Muscle layer of colon (tissue), 2 donors: ENCODE measurements at regions not wholly inside any gene's neighbourhood (a gene's known extent, or its start where the extent isn't known, plus 50 kb on each side); places are given as distances from the start of the nearest gene placed in this dataset.

Experiments
- H3K27ac ChIP-seq: one replicate; pipeline ENCODE4 v1.7.0; 2013; ENCODE audit warnings: low read depth, mild to moderate bottlenecking, low read length, moderate library complexity
- H3K27me3 ChIP-seq, 2 donors: one replicate each; pipeline ENCODE4 v1.7.0; 2013; ENCODE audit warnings: low read length in 2 of 2, mild to moderate bottlenecking in 2 of 2; ENCODE audit not compliant: insufficient read depth in 2 of 2, control insufficient read depth in 1 of 2
- H3K36me3 ChIP-seq: one replicate; pipeline ENCODE4 v1.7.0; 2013; ENCODE audit warnings: mild to moderate bottlenecking, low read length; ENCODE audit not compliant: insufficient read depth
- H3K4me1 ChIP-seq: one replicate; pipeline ENCODE4 v1.7.0; 2013; ENCODE audit warnings: mild to moderate bottlenecking, low read length; ENCODE audit not compliant: insufficient read depth
- H3K4me3 ChIP-seq, 2 donors: one replicate each; pipeline ENCODE4 v1.7.0; 2013; ENCODE audit warnings: low read length in 2 of 2, low read depth in 1 of 2, mild to moderate bottlenecking in 1 of 2, moderate library complexity in 1 of 2
- H3K9ac ChIP-seq: one replicate; pipeline ENCODE4 v1.7.0; 2013; ENCODE audit warnings: low read length
- H3K9me3 ChIP-seq: one replicate; pipeline ENCODE4 v1.7.0; 2013; ENCODE audit warnings: mild to moderate bottlenecking, low read length
- donor health status: abdominal sarcoma.
- donor health status: Adenocarcinoma of cecum.

DNA sequence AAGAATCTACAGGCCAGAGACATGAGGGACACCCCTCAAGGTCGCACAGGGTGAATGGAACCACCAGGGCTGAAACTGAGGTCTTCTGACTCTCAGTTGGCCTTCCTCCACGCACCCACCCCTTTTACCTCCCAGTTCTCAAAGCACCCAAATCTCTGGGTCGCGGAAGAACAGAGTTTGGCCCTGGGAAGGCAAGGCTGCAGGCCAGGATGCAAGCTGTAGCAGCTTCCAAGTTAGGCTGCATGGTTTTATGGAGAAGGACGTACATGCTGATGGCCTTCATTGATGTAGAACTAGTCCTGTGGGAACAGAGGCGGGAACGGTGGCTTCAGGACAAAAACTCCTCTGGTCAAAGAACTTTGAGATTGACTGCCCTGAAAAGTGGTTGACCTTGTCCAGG is 143.5 kb upstream of the B3GAT1 start:
- Histone ChIP-seq H3K27me3 (no peaks in the 10 kb centered on the region), H3K4me3 (no peak overlapping the region), H3K9ac (no peak overlapping the region), H3K4me1 (no peaks in the 10 kb centered on the region), H3K36me3 (no peaks in the 10 kb centered on the region), H3K9me3 (no peaks in the 10 kb centered on the region), H3K27ac (no peak overlapping the region)

- H3K4me3 ChIP-seq = no peak overlapping the region
- no peaks in the 10 kb centered on the region for H3K9me3 ChIP-seq
- H3K36me3 ChIP-seq = no peaks in the 10 kb centered on the region
- H3K4me1 ChIP-seq = no peaks in the 10 kb centered on the region
- H3K27ac ChIP-seq = no peak overlapping the region
- no peaks in the 10 kb centered on the region for H3K27me3 ChIP-seq
- H3K9ac ChIP-seq = no peak overlapping the region
Observed at GRCh38 chr11:134554861-134555260, 142.8 kb upstream of the B3GAT1 start.

- no peaks in the 10 kb centered on the region for H3K27me3 ChIP-seq
- H3K4me1 ChIP-seq = no peaks in the 10 kb centered on the region
- H3K4me3 ChIP-seq = no peak overlapping the region
- H3K27ac ChIP-seq = no peak overlapping the region
- no peaks in the 10 kb centered on the region for H3K9me3 ChIP-seq
- H3K36me3 ChIP-seq = no peaks in the 10 kb centered on the region
- no peak overlapping the region for H3K9ac ChIP-seq
Observed at GRCh38 chr11:134554106-134554505, 142.1 kb upstream of the B3GAT1 start.

DNA sequence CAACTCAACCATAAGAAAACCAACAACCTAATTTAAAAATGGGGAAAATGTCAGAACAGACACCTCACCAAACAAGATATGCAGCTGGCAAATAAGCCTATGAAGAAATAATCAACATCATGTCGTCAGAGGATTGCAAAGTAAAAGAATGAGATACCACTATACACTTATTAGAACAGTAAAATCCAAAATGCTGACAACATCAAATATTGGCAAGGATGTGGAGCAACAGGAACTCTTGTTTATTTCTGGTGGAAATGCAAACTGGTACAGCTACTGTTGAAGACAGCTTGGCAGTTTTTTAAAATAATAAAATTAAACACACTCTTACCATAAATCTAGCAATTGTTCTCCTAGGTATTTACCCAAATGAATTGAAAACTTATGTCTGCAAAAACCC is 140.7 kb upstream of the B3GAT1 start:
- Histone ChIP-seq H3K27ac (no peak overlapping the region), H3K9ac (no peak overlapping the region), H3K27me3 (no peaks in the 10 kb centered on the region), H3K36me3 (no peaks in the 10 kb centered on the region), H3K9me3 (no peaks in the 10 kb centered on the region), H3K4me1 (no peaks in the 10 kb centered on the region), H3K4me3 (no peak overlapping the region)

- Histone ChIP-seq H3K4me3 (no peak overlapping the region), H3K9me3 (no peaks in the 10 kb centered on the region), H3K27ac (no peak overlapping the region), H3K27me3 (no peaks in the 10 kb centered on the region), H3K9ac (no peak overlapping the region), H3K36me3 (no peaks in the 10 kb centered on the region), H3K4me1 (no peaks in the 10 kb centered on the region)
Observed at GRCh38 chr11:134545521-134545920, 133.5 kb upstream of the B3GAT1 start.

- no peaks in the 10 kb centered on the region for H3K27me3 ChIP-seq
- no peaks in the 10 kb centered on the region for H3K4me1 ChIP-seq
Observed at GRCh38 chr11:134544095-134544815, 132.2 kb upstream of the B3GAT1 start.

DNA sequence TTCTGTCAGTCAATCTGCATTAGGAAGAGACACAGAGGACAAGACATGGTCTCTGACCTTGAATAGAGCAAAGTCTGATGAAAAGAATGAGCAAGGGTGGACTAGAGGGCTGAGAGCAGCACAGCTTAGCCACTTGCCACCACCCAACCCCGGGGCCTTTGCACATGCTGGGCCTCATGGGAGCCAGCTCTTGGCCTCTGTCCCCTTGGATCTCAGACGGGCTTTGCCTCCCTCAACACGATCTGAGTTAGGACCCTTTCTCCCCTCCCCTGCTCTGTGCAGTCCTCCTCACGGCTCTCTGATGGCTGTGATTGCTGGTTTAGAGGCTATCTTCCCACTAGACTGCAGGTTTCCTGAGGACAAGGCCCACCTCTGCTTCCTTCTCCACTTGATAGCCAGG is 131.6 kb upstream of the B3GAT1 start:
- no peaks in the 10 kb centered on the region for H3K36me3 ChIP-seq
- no peaks in the 10 kb centered on the region for H3K27me3 ChIP-seq
- no peak overlapping the region for H3K9ac ChIP-seq
- no peaks in the 10 kb centered on the region for H3K9me3 ChIP-seq
- no peak overlapping the region for H3K27ac ChIP-seq
- no peak overlapping the region for H3K4me3 ChIP-seq
- no peaks in the 10 kb centered on the region for H3K4me1 ChIP-seq

More at GRCh38 chr11:134544095-134544815, 132.2 kb upstream of the B3GAT1 start:
- no peaks in the 10 kb centered on the region for H3K9me3 ChIP-seq
- H3K27ac ChIP-seq = no peak overlapping the region
- no peak overlapping the region for H3K4me3 ChIP-seq
- no peaks in the 10 kb centered on the region for H3K36me3 ChIP-seq
- H3K9ac ChIP-seq = no peak overlapping the region

- Histone ChIP-seq H3K27ac (no peak overlapping the region), H3K9me3 (no peaks in the 10 kb centered on the region), H3K4me1 (no peaks in the 10 kb centered on the region), H3K9ac (no peak overlapping the region), H3K36me3 (no peaks in the 10 kb centered on the region), H3K4me3 (no peak overlapping the region), H3K27me3 (no peaks in the 10 kb centered on the region)
Observed at GRCh38 chr11:134543241-134543640, 131.2 kb upstream of the B3GAT1 start.

DNA sequence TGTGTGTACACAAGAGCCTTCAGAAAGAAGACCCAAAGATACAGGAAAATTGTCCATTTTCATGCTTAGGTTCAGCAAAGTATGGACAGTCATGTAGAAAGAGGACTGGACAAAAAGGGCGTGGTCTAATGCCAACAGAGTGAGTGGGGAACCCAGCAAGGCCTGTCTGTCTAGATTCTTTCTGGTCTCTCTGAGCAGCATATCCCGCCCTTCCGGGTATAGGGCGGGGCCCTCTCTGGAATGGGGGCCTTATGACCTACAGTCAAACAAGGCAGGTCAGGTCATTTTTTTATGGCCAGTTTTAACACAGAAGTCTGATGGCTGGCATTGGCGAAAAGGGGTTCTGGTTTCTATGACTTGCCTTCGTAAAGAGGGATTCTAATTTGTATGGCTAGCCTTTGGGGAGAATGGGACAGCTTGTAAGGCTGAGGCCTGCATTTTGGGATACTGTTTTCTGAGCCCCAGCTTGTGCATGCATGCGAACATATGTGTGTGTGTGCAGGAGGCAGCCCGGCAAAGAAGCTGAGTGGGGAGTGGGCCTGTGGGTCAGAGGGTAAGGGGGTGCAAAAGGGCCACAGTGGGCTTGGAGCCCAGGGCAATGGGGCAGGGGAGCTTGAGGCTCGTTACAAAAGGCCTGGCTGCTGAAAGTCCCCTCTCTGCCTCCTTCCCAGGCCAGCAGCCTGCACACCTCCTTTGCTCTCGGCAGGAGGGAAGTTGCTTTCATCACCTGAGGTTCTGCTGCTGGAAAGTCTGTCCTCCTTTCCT is 130.5 kb upstream of the B3GAT1 start:
- Histone ChIP-seq H3K36me3 (no peaks in the 10 kb centered on the region), H3K27ac (no peak overlapping the region), H3K27me3 (no peaks in the 10 kb centered on the region), H3K9ac (no peak overlapping the region), H3K4me1 (no peaks in the 10 kb centered on the region), H3K4me3 (no peak overlapping the region), H3K9me3 (no peaks in the 10 kb centered on the region)

DNA sequence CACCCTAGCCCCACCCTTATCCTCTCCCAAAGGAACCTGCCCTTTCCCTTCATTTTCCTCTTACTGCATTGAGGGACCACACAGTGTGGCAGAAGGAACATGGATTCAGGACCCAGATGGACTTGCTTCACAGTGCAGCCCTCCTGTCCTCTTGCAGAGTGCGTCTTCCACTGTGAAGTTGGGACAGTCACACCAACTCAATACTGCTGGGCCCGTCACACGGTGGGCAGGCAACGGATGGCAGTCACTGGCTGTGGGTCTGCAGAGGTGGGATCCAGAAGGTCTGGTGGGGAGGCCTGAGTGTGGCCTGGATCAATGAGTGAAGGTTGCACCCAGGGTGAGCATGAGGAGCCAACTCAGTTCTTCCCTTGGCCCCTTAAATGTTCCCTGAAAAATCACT is 129.9 kb upstream of the B3GAT1 start:
- no peaks in the 10 kb centered on the region for H3K4me1 ChIP-seq
- no peaks in the 10 kb centered on the region for H3K27me3 ChIP-seq
- H3K9ac ChIP-seq = no peak overlapping the region
- no peaks in the 10 kb centered on the region for H3K36me3 ChIP-seq
- no peak overlapping the region for H3K4me3 ChIP-seq
- no peak overlapping the region for H3K27ac ChIP-seq
- no peaks in the 10 kb centered on the region for H3K9me3 ChIP-seq

- no peaks in the 10 kb centered on the region for H3K9me3 ChIP-seq
- H3K36me3 ChIP-seq = no peaks in the 10 kb centered on the region
- H3K27ac ChIP-seq = no peak overlapping the region
- no peaks in the 10 kb centered on the region for H3K4me1 ChIP-seq
- no peak overlapping the region for H3K4me3 ChIP-seq
- no peaks in the 10 kb centered on the region for H3K27me3 ChIP-seq
- no peak overlapping the region for H3K9ac ChIP-seq
Observed at GRCh38 chr11:134541355-134541754, 129.3 kb upstream of the B3GAT1 start.

DNA sequence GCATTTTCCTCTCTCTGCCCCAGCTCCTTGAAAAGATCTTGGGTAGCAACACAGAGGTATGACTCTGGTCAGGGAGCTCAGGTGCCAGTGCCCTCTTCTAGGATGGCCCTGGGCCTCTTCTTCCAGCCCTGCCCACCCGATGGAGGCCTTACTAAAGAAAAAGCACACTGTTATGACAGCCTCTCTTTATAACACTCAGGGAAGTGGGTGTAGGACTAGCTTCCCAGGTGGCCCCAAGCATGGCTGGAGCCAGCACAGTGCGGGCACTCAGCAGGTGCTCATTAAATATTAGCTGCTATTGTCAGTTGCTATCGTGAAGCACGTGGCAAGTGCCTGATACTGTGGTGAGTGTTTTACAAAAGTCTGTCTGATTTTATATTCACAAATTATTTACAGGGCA is 127.2 kb upstream of the B3GAT1 start:
- no peaks in the 10 kb centered on the region for H3K9me3 ChIP-seq
- no peaks in the 10 kb centered on the region for H3K27me3 ChIP-seq
- H3K27ac ChIP-seq = no peak overlapping the region
- no peak overlapping the region for H3K9ac ChIP-seq
- H3K36me3 ChIP-seq = no peaks in the 10 kb centered on the region
- H3K4me3 ChIP-seq = no peak overlapping the region
- H3K4me1 ChIP-seq = no peaks in the 10 kb centered on the region
